Activated CD8-positive, alpha-beta memory T cell treated with anti-CD3 and anti-CD28 coated beads for 36 hours (primary cell): ENCODE measurements at regions not wholly inside any gene's neighbourhood (a gene's known extent, or its start where the extent isn't known, plus 50 kb on each side); places are given as distances from the start of the nearest gene placed in this dataset.

Source experiments
- CTCF ChIA-PET: fragments of 350-600 bp; sonication (Branson Sonifier 250); formaldehyde crosslinking; loops from one replicate; lab custom pipeline; 2021; ENCODE audit warnings: antibody characterized with exemption; lab: Charles Lee
- POLR2A ChIA-PET: fragments of 350-600 bp; sonication (Branson Sonifier 250); formaldehyde crosslinking; loops from one replicate; lab custom pipeline; 2021; ENCODE audit warnings: antibody characterized with exemption; lab: Charles Lee

DNA sequence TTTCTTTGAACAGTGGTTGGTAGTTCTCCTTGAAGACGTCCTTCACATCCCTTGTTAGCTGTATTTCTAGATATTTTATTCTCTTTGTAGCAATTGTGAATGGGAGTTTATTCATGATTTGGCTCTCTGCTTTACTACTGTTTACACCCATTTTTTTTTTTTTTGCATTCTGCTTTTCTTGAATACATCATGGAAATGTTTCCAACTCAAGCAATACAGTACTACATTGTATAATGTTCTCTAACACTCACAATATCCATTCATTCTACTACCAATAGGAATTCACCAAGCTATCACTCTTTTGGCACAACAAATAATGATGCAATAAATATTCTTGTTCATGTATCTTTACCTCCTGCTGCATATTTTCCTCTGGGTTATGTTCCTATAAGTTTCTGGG, 801.7 kb downstream of the NTRK3 start:
- CTCF ChIA-PET, result interaction anchor here (0.6 to 0.7 kb wide), 2 partner anchors 42 to 258 kb away, joined by 3 to 4 read pairs; no protein-coding TSS in a partner anchor
- POLR2A ChIA-PET, result no interaction called here

DNA sequence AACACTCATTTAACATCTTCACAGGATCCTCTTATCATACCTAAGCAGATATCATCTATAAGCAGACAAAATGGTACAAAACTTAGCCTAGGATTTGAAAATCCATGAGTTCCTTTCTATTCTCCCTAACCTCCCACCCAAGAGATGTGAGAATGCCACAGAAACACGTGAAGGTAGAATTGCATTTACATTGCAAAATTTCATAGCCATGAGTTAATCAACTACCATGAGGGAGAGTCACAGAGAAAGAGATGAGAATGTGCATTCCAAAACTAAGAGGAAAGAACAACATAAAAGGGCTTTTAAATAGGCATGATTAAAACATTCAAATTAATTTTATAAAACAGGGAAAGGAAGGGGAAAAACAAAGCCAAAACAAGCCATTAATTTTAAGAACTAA, 806.2 kb downstream of the NTRK3 start:
- POLR2A ChIA-PET, result no interaction called here
- CTCF ChIA-PET, result no interaction called here

DNA sequence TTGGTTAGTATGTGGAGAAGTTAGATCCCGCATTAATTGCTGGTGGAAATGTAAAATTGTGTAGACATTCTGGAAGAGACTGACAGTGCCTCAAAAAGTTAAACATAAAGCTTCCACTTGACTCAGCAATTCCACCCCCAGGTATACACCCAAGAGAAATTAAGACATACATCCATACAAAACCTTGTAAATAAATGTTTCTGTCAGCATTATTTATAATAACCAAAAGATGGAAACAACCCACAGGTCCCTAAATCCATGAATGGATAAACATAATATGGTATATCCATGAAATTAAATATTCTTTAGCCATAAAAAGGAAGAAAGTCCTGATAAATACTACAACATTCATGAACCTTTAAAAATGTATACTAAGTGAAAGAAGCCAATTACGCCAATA, 817.4 kb downstream of the NTRK3 start:
- ChIA-PET POLR2A (no interaction called here), CTCF (no interaction called here)

DNA sequence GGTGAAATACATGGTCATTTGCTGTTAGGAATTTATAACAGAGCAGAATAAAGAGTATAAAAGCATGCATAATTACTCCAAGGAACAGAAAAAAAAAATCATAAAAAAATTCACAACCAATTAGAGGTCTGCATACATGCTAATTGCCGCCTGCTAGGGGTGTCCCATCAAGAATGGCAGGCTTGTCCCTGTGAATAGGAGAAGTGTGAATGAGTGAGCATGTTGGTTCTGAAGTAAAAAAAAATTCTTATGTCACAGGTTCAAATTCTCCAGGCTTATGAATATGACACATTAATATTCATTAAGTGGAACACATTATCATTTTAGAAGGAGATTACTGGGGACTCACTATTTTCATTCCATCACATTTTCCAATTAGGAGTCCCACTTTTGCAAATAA, 822.7 kb downstream of the NTRK3 start:
- ChIA-PET POLR2A (no interaction called here), CTCF (no interaction called here)

DNA sequence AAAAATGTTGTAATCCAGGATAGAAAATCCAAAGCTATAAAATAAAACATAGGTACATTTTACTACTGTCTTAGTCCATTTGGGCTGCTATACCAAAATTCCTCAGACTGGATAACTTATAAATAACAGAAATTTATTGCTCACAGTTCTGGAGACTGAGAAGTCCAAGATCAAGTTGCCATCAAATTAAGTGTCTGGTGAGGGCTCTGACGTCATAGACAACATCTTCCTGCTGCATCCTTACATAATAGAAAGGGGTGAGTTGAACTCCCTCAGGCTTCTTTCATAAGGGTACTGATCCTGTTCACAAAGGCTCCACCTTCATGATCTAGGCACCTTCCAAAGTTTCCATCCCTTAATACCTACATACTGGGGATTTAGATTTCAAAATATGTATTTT, 826.8 kb downstream of the NTRK3 start:
- CTCF ChIA-PET, result no interaction called here

DNA sequence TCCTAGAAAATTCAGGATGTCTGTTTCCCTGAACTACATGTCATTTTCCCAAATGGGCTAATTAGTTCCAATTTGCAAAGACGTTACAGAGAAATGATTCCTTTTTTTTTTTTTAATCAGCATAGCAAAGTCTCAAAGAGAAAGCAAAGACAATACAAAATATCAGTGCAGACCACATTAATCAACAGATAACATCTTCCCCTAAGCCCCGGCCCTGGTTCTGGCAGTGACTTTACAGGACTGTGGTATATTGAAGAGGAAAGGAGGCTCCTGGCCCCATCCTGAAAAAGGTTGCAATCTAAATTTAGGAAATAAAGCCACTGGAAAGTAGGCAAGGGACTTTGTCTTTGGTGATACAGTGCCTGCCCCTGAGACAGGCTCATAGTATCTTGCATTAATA, 836.5 kb downstream of the NTRK3 start:
- ChIA-PET POLR2A (no interaction called here), CTCF (no interaction called here)

More for the DNA sequence above, 826.8 kb downstream of the NTRK3 start:
- POLR2A ChIA-PET, result no interaction called here

DNA sequence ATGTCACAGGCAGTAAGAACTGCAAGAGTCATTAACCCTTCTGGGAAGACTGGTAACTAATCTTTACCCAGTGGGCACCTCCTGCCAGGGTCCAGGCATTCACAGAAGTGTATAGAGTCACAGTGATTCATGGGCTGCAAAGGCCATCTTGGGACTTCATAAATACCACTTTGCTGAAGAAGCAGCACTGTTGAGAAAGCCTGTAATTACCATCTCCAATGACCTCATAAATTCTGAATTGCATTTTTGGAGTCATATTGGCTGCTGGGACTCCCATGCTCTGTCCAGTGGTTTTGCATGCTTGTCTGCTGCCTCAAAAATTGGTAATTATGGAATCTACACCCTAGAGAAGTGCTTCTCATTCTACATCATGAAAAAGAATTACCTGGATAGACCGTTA, 837.2 kb downstream of the NTRK3 start:
- POLR2A ChIA-PET, result no interaction called here
- CTCF ChIA-PET, result no interaction called here

DNA sequence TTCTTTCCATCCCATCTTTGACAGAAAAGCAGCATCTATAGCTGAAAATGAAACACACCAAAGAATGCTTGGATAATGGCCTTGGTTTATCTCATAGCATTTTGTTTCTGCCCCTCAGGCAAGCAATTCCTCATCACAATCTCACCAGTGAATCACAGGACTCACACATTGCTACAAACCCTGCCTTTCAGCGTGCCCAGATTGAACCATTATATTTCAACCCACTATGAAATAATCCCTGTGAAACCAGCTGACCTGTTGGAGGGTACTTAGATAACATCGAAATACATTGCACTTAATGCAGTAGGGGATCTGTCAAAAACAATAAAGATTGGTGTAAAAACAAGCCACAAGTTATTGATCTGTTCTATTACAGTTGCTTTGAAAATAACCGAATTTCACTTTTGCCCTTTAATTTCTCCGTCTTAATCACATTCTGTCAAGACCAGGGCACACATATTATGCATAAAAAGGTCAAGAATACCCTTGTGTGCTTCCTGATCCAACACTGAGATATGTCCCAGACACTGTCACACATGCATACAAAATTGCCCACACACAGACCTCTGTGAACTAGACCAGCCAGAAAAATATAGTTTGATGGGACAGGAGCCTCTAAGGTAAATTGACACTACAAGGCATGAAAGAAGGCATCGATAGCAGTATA, 839.8 kb downstream of the NTRK3 start:
- POLR2A ChIA-PET, result no interaction called here

DNA sequence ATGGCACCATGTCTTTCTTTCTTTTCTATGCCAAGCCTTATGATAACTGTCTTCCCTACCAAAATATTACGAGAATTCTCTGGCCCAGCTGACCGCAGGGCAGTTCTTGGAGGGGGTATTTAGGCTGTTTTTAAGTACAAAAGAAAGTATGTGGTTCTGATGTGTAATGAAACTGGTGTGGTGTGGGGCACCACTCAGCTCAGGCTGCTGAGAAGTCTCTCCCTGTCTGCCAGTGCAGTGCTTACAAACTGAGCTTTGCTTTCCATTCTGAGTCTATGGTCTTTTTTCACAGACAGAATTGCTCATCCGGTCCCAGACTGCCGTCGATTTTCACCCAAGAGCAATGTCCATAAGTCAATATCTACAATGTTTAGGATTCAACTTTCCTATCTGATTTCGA, 847.6 kb downstream of the NTRK3 start:
- CTCF ChIA-PET, result no interaction called here
- POLR2A ChIA-PET, result no interaction called here

More for the DNA sequence above, 839.8 kb downstream of the NTRK3 start:
- CTCF ChIA-PET, result no interaction called here

DNA sequence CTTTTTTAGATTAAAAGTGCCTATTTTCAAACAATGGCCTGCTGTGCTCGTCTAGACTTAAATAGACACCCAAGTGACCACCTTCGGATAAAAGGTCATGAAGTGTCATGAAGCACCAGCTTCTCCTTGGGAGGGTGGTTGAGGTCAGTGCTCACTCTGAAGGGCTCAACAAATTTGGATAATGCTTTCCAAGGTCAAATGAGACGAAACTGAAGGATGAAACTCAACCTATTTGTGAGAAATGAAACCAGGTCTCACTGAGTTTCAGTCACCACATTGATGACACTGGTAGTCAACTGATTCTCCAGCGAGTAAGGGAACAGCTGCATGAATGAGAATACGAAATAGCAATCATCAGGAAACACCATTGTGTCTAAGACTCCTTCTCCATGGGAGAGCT, 852.6 kb downstream of the NTRK3 start:
- POLR2A ChIA-PET, result no interaction called here
- CTCF ChIA-PET, result no interaction called here

DNA sequence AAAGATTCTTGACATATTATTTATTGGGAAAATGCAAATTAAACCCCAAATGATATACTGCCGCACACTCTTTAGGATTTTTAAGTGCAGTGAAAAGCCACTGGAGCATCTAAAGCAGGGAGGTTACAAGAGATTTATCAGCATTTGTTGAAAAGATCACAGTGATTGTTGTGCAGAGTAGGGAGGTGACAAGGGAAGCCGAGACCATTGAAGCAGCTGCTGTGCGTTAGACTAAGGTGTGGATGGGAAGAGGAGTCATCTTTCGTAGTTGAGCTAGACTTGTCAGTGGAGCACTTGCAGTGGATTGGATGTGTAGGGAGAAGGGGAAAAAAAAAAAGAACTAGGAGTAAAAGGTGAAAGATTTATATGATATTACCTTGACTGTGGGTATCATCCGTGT, 854.6 kb downstream of the NTRK3 start:
- CTCF ChIA-PET, result no interaction called here

DNA sequence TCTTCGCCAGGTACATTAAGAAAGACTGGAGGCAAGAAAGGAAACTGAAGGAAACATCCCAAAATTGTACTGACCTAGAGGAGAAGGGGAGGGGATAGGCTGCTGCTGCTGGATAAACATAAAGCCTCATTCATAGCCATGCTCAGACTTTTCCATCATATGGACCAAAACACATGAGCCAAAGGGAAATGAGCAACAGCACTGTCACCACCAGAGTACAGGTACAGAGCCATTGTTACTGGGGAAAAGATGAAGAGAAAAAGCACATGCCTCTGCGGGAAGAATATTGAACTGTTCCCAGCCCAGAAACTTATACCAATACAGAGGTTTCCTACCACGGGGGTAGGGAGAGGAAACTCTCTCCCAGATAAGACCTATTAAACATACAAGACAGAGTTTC, 861.9 kb downstream of the NTRK3 start:
- CTCF ChIA-PET, result no interaction called here
- POLR2A ChIA-PET, result no interaction called here

More for the DNA sequence above, 854.6 kb downstream of the NTRK3 start:
- POLR2A ChIA-PET, result no interaction called here

DNA sequence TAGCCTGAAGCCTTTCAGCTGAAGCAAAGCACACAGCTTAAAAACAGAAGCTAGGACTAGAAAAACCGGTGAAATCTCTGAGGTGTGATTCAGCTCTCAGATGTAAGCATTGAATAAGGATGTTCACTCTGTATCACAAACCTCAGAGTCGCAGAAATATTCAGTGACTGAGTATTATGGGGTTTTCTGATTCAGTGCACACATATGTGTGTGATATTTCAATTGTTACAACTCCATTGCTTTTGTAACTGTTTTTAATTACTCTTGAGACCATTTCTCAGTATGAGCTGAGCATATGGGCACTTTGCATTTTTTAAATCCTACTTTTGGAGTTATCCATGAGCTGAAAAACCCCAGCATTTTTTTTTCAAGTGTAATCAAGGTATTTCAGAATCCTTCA, 868.8 kb downstream of the NTRK3 start:
- ChIA-PET CTCF (no interaction called here), POLR2A (no interaction called here)

DNA sequence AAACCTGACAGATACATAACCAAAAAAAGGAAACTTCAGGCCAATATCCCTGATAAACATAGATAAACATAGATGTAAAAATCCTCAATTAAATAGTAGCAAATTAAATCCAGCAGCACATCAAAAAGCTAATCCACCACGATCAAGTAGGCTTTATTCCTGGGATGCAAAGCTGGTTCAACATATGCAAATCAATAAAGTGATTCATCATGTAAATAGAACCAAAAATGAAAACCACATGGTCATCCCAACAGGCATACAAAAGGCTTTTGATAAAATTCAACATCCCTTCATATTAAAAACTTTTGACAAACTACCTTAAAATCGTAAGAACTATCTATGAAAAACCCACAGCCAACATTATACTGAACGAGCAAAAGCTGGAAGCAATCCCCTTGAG, 882.2 kb downstream of the NTRK3 start:
- POLR2A ChIA-PET, result no interaction called here
- CTCF ChIA-PET, result no interaction called here

DNA sequence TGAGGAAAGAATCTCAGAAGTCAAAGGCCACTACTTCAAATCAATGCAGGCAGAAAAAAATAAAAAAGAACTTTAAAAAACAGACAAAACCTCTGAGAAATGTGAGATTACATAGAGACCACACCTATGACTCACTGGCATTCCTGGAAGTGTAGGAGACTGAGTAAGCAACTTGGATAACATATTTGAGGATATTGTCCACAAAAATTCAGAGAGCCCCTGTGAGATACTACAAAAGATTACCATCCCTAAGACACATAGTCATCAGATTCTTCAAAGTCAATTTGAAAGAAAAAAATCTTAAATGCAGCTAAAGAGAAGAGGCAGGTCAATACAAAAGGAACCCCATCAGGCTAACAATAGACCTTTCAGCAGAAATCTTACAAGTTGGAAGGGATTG, 887.3 kb downstream of the NTRK3 start:
- ChIA-PET POLR2A (no interaction called here), CTCF (no interaction called here)

DNA sequence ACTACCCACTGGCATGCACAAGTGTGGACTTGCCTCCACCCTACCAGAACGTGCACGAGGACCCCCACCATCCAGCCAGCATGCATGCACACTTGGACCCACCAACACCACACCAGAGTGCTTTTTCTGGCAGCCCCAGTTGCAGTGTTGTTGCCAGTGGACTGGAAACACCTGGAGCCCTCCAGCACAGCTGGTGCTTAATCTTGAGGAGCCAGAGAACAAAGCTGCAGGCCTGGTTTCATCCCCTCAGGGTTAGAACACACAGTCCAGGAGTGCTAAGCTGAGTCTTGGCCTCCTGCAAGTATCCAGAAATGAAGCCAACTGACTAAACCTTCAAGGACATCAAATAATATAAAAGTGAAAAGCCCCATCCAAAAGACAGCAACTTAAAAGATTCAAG, 888.0 kb downstream of the NTRK3 start:
- ChIA-PET CTCF (no interaction called here), POLR2A (no interaction called here)

DNA sequence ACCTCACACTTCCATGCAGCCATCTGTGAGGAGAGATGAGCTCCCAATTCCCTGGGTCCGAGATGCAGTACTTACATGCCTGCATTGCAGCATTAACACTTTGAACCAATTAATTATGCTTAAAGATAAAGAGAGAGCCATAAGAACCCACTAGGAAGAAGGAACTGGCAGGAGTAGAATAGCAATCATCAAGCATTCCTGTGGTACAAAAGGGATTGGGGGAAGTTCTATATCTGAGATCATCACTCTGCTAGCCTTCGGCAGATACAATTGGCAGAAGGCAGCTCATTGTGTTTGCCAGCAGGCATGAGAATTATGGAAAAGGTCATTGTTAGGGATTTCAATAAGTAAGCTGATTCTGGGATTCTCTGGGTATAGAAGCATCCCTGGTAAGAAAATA, 891.4 kb downstream of the NTRK3 start:
- ChIA-PET CTCF (no interaction called here), POLR2A (no interaction called here)

DNA sequence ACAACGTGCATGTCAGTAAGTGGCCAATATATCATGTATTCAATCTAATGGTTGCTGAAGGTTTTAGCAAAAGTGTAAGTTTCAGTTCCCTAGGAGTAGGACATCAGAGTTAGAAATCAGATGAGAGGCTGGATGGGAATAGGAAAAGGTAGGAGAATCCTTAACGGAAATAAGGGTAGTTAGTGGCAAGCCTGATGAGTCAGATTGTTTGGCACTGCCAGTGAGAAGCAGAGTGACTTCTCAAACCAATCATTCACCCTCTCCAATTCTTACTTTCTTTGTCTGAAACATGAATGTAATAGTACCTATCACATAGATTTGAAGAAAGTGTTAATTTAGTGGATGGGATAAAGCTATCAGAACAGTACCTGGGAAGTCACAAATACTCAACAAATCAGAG, 894.0 kb downstream of the NTRK3 start:
- ChIA-PET POLR2A (no interaction called here), CTCF (no interaction called here)

DNA sequence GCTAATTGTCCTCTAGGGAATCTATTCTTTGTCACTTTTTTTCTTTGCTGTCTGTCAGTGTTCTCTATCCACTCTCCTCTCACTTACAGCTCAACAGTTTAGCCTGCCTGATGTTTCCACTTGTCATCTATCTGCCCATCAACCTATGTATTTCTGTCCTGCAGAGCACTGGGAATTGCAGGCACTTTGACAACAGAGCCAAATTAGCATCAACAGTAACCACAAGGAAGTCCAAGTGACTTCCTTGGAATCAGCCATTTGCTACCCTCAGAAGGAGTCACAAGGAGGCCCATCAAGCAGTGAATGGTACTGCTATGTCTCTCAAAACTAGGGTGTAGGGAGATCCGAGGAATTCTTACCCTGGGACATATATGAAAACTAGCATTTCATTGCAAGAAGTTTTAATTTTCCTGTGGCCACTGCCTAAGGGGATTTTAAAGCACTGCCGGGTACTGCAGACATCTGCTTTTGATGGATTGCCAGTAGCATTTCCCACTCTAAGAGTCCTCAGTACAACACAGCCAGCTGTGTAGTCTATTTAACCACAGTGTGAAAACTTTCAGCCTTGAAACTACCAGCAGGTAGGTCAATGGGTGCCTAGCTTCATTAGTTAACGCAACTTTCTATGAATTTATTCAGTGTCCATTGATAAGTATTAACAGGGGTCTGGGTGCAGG, 898.8 kb downstream of the NTRK3 start:
- POLR2A ChIA-PET, result no interaction called here
- CTCF ChIA-PET, result no interaction called here

DNA sequence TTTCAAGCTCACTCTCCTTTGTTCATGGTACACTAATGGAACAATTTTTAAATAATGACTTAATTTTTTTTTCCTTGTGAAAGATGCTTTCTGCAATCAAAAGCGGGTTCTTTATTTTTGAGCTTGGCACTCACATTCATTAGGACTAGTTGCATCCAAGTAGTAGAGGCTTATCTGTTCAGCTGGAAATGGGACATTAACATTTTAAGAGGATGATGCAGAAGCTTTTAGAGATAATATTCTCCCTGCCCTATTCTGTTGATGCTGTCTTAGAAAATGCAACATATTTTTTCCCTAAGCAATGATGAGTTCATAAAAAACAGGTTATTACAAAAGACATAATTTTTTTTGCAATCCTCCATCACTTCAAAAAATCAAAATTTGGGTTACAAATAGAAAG, 900.6 kb downstream of the NTRK3 start:
- ChIA-PET POLR2A (no interaction called here), CTCF (no interaction called here)

DNA sequence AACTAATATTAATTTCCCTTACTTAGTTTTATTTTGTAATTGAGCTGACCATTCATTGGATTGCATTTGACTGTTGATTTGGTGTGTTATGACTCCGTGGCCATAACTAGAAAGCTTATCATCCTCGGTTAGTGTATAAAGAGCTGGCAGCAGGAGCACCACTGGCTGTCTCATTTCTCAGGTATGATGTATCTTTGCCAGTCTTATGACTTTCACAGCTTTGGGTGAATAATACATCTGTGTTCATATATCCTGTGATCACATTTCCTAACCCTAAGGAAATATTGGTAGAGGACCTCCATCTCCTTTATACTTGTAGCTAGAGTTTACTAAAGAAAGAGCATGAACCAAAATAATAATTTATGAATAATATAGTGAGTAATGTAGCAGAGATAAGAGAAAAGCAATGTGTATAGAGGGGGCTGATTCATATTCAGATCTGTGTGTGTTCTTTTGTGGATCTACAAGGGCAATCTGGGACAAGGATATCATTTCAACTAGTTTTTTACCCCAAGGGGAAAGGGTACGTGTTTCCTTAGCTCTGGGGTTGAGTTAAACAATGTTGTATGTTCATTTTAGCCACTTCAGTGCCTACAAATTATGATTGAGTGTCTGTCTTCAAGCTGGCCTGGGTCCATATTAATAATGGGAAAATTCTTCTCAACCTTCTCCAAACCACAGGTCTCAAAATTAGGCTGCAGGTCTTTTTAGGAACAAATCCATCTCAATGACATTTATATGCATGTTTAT, 901.7 kb downstream of the NTRK3 start:
- CTCF ChIA-PET, result no interaction called here

More for the DNA sequence above, 901.7 kb downstream of the NTRK3 start:
- POLR2A ChIA-PET, result no interaction called here
